GM23338 (cell line): ENCODE measurements at regions not wholly inside any gene's neighbourhood (a gene's known extent, or its start where the extent isn't known, plus 50 kb on each side); places are given as distances from the start of the nearest gene placed in this dataset.

ENCODE experiments used
- CTCF ChIP-seq, 2 experiments: fragments of 200-600 bp in 1 of 2; sonication (generic) in 1 of 2; conservative IDR thresholded peaks; 2 replicates each; pipeline versions ENCODE4 v1.5.1 to v1.6.1; 2016 to 2017; ENCODE audit warnings: antibody characterized with exemption in 2 of 2, low read depth in 2 of 2, mild to moderate bottlenecking in 2 of 2, moderate library complexity in 1 of 2
- JUNB ChIP-seq: IDR thresholded peaks from one replicate; pipeline ENCODE4 v1.6.1; 2016; ENCODE audit warnings: antibody characterized with exemption; ENCODE audit not compliant: unreplicated experiment
- REST ChIP-seq: IDR thresholded peaks from one replicate; pipeline ENCODE4 v1.6.1; 2018; ENCODE audit warnings: antibody characterized with exemption; ENCODE audit not compliant: unreplicated experiment

GRCh38 chr16:79814124-79814523 lies 213.6 kb upstream of the MAF start:
- TF ChIP-seq REST, result no peak
- TF ChIP-seq CTCF (conservative IDR thresholded peaks at IDR 0.05; ENCODE audit: low read depth in 2 of 2), result no peak
- no peak for TF ChIP-seq JUNB
